PC-9 (cell line): ENCODE measurements at regions not wholly inside any gene's neighbourhood (a gene's known extent, or its start where the extent isn't known, plus 50 kb on each side); places are given as distances from the start of the nearest gene placed in this dataset.

ENCODE experiments used
- BruUV-seq: library from RNA; stranded (reverse); fragments of 400-500 nt; replicated peaks from 2 replicates; lab custom pipeline; 2021; lab: Mats Ljungman, UMichigan
- CTCF ChIA-PET: fragments of 300-600 bp; sonication (Branson Sonifier 250); formaldehyde crosslinking; loops from one replicate; lab custom pipeline; 2022; ENCODE audit warnings: antibody characterized with exemption; lab: Charles Lee
- POLR2A ChIA-PET: fragments of 300-600 bp; sonication (Branson Sonifier 250); formaldehyde crosslinking; loops from one replicate; lab custom pipeline; 2022; ENCODE audit warnings: antibody characterized with exemption; ENCODE audit not compliant: unreplicated experiment; lab: Charles Lee
- DNase-seq, 2 experiments: peaks; one replicate each; pipeline versions ENCODE4 v3.0.0 to v3.0.0-alpha.2; 2015 to 2022; ENCODE audit warnings: mixed read lengths in 1 of 2
- H2AFZ ChIP-seq: fragments of 200-600 bp; sonication (generic); 2 replicates; pipeline ENCODE4 v1.8.1; 2017; ENCODE audit warnings: antibody characterized with exemption
- H3F3A ChIP-seq: fragments of 200-600 bp; sonication (generic); 2 replicates; pipeline ENCODE4 v1.8.1; 2017; ENCODE audit warnings: antibody characterized with exemption, mild to moderate bottlenecking, low read depth; ENCODE audit not compliant: insufficient read depth
- H3K27ac ChIP-seq: fragments of 200-600 bp; sonication (generic); 2 replicates; pipeline ENCODE4 v1.6.1; 2016; ENCODE audit warnings: mixed run types
- H3K27me3 ChIP-seq: fragments of 200-600 bp; sonication (generic); 2 replicates; pipeline ENCODE4 v1.6.1; 2016; ENCODE audit warnings: low read depth, mixed run types; ENCODE audit not compliant: insufficient read depth
- H3K36me3 ChIP-seq: fragments of 200-600 bp; sonication (generic); 2 replicates; pipeline ENCODE4 v1.6.1; 2016; ENCODE audit warnings: low read depth, mixed run types
- H3K4me1 ChIP-seq: fragments of 200-600 bp; sonication (generic); replicated peaks from 2 replicates; pipeline ENCODE4 v1.6.1; 2016; ENCODE audit warnings: mixed run types; ENCODE audit not compliant: insufficient read depth
- H3K4me2 ChIP-seq: fragments of 200-600 bp; sonication (generic); 2 replicates; pipeline ENCODE4 v1.6.1; 2017; ENCODE audit warnings: mixed run types
- H3K4me3 ChIP-seq: fragments of 200-600 bp; sonication (generic); 2 replicates; pipeline ENCODE4 v1.6.1; 2016; ENCODE audit warnings: mixed run types
- H3K79me2 ChIP-seq: fragments of 200-600 bp; sonication (generic); 2 replicates; pipeline ENCODE4 v1.6.1; 2017; ENCODE audit warnings: low read depth, mixed run types
- H3K9me2 ChIP-seq: fragments of 200-600 bp; sonication (generic); 2 replicates; pipeline ENCODE4 v1.8.1; 2017; ENCODE audit warnings: mild to moderate bottlenecking; ENCODE audit not compliant: insufficient read depth
- H3K9me3 ChIP-seq: fragments of 200-600 bp; sonication (generic); 2 replicates; pipeline ENCODE4 v1.8.1; 2016; ENCODE audit warnings: low read depth; ENCODE audit not compliant: insufficient read depth
- H4K20me1 ChIP-seq: fragments of 200-600 bp; sonication (generic); 2 replicates; pipeline ENCODE4 v1.8.1; 2017; ENCODE audit not compliant: insufficient read depth
- EZH2 ChIP-seq: fragments of 200-600 bp; sonication (generic); IDR thresholded peaks from 2 replicates; pipeline ENCODE4 v1.8.0; 2017; ENCODE audit warnings: antibody characterized with exemption, low read depth
- intact Hi-C: fragments of 100-400 bp; cut with micrococcal nuclease; formaldehyde crosslinking; loops from one replicate; pipeline ENCODE4 v1.10.0; 2022; ENCODE audit not compliant: unreplicated experiment
- TF ChIP-seq, protein P1 (sequence below): fragments of 200-600 bp; sonication (generic); conservative IDR thresholded peaks from 2 replicates; pipeline ENCODE4 v1.6.1; 2017; ENCODE audit warnings: mixed run types, antibody characterized with exemption, mild to moderate bottlenecking, moderate library complexity

DNA sequence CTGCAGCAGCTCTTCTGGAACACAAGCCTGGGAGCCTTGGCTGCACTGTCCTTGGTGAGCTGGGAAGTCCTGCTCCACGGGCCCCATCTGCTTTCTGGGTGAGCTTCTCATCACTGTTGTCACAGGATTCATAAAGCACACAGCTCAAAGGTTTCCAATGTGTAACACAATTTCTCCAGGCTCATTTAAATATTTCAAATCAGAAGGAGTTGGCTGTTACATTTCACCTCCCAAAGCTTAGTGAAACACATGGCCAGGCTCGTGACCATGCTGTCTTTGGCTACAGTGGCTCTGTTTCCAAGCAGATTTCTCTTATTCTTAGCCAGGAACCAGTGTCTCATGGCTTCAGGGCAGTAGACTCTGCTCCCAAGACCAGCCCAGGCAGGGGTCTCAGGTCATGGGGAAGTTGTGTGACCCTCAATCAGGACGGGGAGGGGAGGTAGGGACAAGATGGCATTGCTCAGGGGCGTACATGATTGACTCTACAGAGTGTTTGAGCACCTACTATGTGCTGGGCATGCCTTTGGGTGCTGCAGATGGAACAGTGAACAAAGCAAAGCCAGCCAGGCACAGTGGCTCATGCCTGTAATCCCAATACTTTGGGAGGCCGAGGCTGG, 353.0 kb downstream of the NPHP4 start:
- no peaks in the 10 kb centered on the region for H3K4me1 ChIP-seq
- no peaks in the 10 kb centered on the region for H3K9me2 ChIP-seq
- no peak overlapping the region for H3K27ac ChIP-seq
- H3K4me2 ChIP-seq = no peak overlapping the region
- TF ChIP-seq, protein P1, sequence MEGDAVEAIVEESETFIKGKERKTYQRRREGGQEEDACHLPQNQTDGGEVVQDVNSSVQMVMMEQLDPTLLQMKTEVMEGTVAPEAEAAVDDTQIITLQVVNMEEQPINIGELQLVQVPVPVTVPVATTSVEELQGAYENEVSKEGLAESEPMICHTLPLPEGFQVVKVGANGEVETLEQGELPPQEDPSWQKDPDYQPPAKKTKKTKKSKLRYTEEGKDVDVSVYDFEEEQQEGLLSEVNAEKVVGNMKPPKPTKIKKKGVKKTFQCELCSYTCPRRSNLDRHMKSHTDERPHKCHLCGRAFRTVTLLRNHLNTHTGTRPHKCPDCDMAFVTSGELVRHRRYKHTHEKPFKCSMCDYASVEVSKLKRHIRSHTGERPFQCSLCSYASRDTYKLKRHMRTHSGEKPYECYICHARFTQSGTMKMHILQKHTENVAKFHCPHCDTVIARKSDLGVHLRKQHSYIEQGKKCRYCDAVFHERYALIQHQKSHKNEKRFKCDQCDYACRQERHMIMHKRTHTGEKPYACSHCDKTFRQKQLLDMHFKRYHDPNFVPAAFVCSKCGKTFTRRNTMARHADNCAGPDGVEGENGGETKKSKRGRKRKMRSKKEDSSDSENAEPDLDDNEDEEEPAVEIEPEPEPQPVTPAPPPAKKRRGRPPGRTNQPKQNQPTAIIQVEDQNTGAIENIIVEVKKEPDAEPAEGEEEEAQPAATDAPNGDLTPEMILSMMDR = no peak
- no peak for TF ChIP-seq EZH2
- ChIA-PET CTCF (no interaction called here), POLR2A (no interaction called here)
- no peaks in the 10 kb centered on the region for H3K9me3 ChIP-seq
- H3F3A ChIP-seq = peaks cover 2% of the 10 kb centered on the region; the same call in 1 of the 2 replicates
- intact Hi-C loops = no loop called here
- no peak for DNase-seq
- no peaks in the 10 kb centered on the region for H4K20me1 ChIP-seq
- no peaks in the 10 kb centered on the region for H3K36me3 ChIP-seq
- no TSS peak for BruUV-seq
- no peak overlapping the region for H2AFZ ChIP-seq
- no peak overlapping the region for H3K4me3 ChIP-seq
- H3K79me2 ChIP-seq = no peaks in the 10 kb centered on the region
- peaks cover 6% of the 10 kb centered on the region for H3K27me3 ChIP-seq

DNA sequence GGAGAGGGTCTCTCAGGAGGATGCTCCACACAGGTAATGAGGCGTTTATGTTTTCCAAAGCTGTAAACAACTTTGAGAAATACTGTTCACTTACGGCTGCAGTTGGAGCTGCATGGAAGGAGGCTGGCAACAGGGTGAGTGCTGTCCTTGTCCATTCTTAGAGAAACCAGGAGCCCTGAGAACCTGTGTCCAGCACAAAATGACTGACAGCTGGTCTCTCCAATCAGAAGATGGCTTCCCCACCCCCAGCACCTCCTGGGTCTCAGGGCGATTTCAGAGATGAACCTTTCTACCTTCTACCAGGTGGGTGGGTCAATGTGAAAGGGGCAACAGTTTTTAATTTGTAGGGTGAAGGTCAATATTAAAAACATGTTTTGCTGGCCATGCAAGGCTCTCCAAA, 353.6 kb downstream of the NPHP4 start:
- no peaks in the 10 kb centered on the region for H3K9me3 ChIP-seq
- no TSS peak for BruUV-seq
- no peaks in the 10 kb centered on the region for H3K9me2 ChIP-seq
- no peak overlapping the region for H3K4me3 ChIP-seq
- H3K27me3 ChIP-seq = peaks cover 6% of the 10 kb centered on the region
- H2AFZ ChIP-seq = no peak overlapping the region
- H3K36me3 ChIP-seq = no peaks in the 10 kb centered on the region
- TF ChIP-seq EZH2 = no peak
- TF ChIP-seq, protein P1 = no peak
- ChIA-PET CTCF (no interaction called here), POLR2A (no interaction called here)
- H3K79me2 ChIP-seq = no peaks in the 10 kb centered on the region
- H4K20me1 ChIP-seq = no peaks in the 10 kb centered on the region
- no peak overlapping the region for H3K4me2 ChIP-seq
- H3F3A ChIP-seq = peaks cover 5% of the 10 kb centered on the region; the same call in 1 of the 2 replicates
- DNase-seq = no peak
- H3K27ac ChIP-seq = no peak overlapping the region
- intact Hi-C loops = no loop called here
- no peaks in the 10 kb centered on the region for H3K4me1 ChIP-seq

DNA sequence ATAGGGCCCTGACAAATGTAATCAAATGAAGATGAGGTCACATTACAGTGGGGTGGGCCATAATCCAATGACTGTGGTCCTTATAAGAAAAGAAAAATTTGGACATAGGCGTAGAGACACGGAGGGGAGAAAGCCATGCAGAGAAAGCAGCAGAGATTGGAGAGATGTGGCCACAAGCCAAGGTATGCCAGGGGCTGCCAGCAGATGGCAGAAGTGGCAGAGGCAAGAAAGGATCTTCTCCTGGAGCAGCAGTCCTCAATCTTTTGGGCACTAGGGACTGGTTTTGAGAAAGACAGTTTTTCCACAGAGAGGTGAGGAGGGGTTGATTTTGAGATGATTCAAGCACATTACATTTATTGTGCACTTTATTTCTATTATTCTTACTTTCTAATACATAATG, 355.1 kb downstream of the NPHP4 start:
- ChIA-PET POLR2A (no interaction called here), CTCF (no interaction called here)
- no peak overlapping the region for H3K4me3 ChIP-seq
- peaks cover 5% of the 10 kb centered on the region; the same call in 1 of the 2 replicates for H3F3A ChIP-seq
- H3K27ac ChIP-seq = no peak overlapping the region
- H3K79me2 ChIP-seq = no peaks in the 10 kb centered on the region
- no peak for DNase-seq
- no peaks in the 10 kb centered on the region for H3K9me3 ChIP-seq
- no peaks in the 10 kb centered on the region for H3K36me3 ChIP-seq
- no peaks in the 10 kb centered on the region for H3K4me1 ChIP-seq
- BruUV-seq = no TSS peak
- peaks cover 3% of the 10 kb centered on the region; the same call in 1 of the 2 replicates for H3K27me3 ChIP-seq
- no peak for TF ChIP-seq EZH2
- TF ChIP-seq, protein P1 = peak; percentile 42
- H4K20me1 ChIP-seq = no peaks in the 10 kb centered on the region
- intact Hi-C loops = no loop called here
- no peak overlapping the region for H2AFZ ChIP-seq
- H3K4me2 ChIP-seq = no peak overlapping the region
- no peaks in the 10 kb centered on the region for H3K9me2 ChIP-seq
